SK-N-SH (cell line): ENCODE measurements at regions not wholly inside any gene's neighbourhood (a gene's known extent, or its start where the extent isn't known, plus 50 kb on each side); places are given as distances from the start of the nearest gene placed in this dataset.

Source experiments
- CTCF ChIA-PET: fragments of 300-600, 350-600 bp; formaldehyde crosslinking; extraction: SDS; loops from one replicate; lab custom pipeline; 2021; lab: Yijun Ruan, JAX
- POLR2A ChIA-PET: fragments of 350-600 bp; sonication (Branson Sonifier 250); formaldehyde crosslinking; extraction: SDS; loops from one replicate; lab custom pipeline; 2020; ENCODE audit warnings: antibody characterized with exemption, inconsistent platforms; lab: Yijun Ruan, JAX
- DNase-seq: peaks from one replicate; pipeline ENCODE4 v3.0.0; 2012
- H2AFZ ChIP-seq: fragments of 200-600 bp; sonication (generic); 2 replicates; pipeline ENCODE4 v1.8.1; 2016; ENCODE audit warnings: antibody characterized with exemption, mild to moderate bottlenecking, low read depth
- H3F3A ChIP-seq: fragments of 200-600 bp; sonication (generic); replicated peaks from 2 replicates; pipeline ENCODE3; 2016; ENCODE audit warnings: antibody characterized with exemption, mild to moderate bottlenecking; ENCODE audit not compliant: insufficient read depth
- H3K27ac ChIP-seq, 2 experiments: fragments of 200-500 bp in 1 of 2; fragments of 200-600 bp in 1 of 2; sonication (Bioruptor generic) in 1 of 2; sonication (generic), shearing (Covaris generic) in 1 of 2; 2 replicates each; pipeline versions ENCODE4 v1.5.1 to v1.6.1; 2014 to 2016; ENCODE audit warnings: low read depth in 2 of 2, inconsistent platforms in 1 of 2, low read length in 1 of 2, mild to moderate bottlenecking in 1 of 2, mixed read lengths in 1 of 2
- H3K27me3 ChIP-seq: fragments of 200-600 bp; sonication (generic), shearing (Covaris generic); 2 replicates; pipeline ENCODE4 v1.6.1; 2016; ENCODE audit warnings: mixed run types; ENCODE audit not compliant: insufficient read depth
- H3K36me3 ChIP-seq, 2 experiments: fragments of 200-500 bp in 1 of 2; fragments of 200-600 bp in 1 of 2; sonication (Bioruptor generic) in 1 of 2; sonication (generic) in 1 of 2; replicated peaks in 1 of 2; 2 replicates each; pipeline versions ENCODE3 to v1.5.1; 2014 to 2016; ENCODE audit warnings: low read length in 1 of 2, mild to moderate bottlenecking in 1 of 2; ENCODE audit not compliant: insufficient read depth in 2 of 2, control insufficient read depth in 1 of 2
- H3K4me1 ChIP-seq, 2 experiments: fragments of 200-500 bp in 1 of 2; fragments of 200-600 bp in 1 of 2; sonication (Bioruptor generic) in 1 of 2; sonication (generic), shearing (Covaris generic) in 1 of 2; 2 replicates each; pipeline versions ENCODE4 v1.5.1 to v1.6.1; 2014 to 2016; ENCODE audit warnings: low read depth in 1 of 2, low read length in 1 of 2, mixed run types in 1 of 2; ENCODE audit not compliant: insufficient read depth in 2 of 2, control insufficient read depth in 1 of 2
- H3K4me2 ChIP-seq: fragments of 200-600 bp; sonication (generic), shearing (Covaris generic); 2 replicates; pipeline ENCODE4 v1.6.1; 2017; ENCODE audit warnings: mixed run types
- H3K4me3 ChIP-seq, 2 experiments: fragments of 200-500 bp in 1 of 2; fragments of 200-600 bp in 1 of 2; sonication (Bioruptor generic) in 1 of 2; sonication (generic), shearing (Covaris generic) in 1 of 2; 2 replicates each; pipeline versions ENCODE4 v1.5.1 to v1.8.1; 2014 to 2016; ENCODE audit warnings: low read depth in 2 of 2, inconsistent platforms in 1 of 2, low read length in 1 of 2, mild to moderate bottlenecking in 1 of 2, mixed read lengths in 1 of 2, moderate library complexity in 1 of 2
- H3K79me2 ChIP-seq: fragments of 200-600 bp; sonication (generic); 2 replicates; pipeline ENCODE4 v1.8.1; 2017; ENCODE audit warnings: mild to moderate bottlenecking; ENCODE audit not compliant: insufficient read depth
- H3K9ac ChIP-seq: fragments of 200-600 bp; sonication (generic); 2 replicates; pipeline ENCODE4 v1.6.1; 2017; ENCODE audit warnings: mixed run types
- H3K9me2 ChIP-seq: fragments of 200-600 bp; sonication (generic); 2 replicates; pipeline ENCODE4 v1.6.1; 2017; ENCODE audit warnings: mixed run types
- H3K9me3 ChIP-seq: fragments of 200-600 bp; sonication (generic); 2 replicates; pipeline ENCODE4 v1.6.1; 2017; ENCODE audit warnings: mixed run types, mild to moderate bottlenecking, moderate library complexity
- H4K20me1 ChIP-seq: fragments of 200-600 bp; sonication (generic); 2 replicates; pipeline ENCODE4 v1.6.1; 2017; ENCODE audit warnings: mild to moderate bottlenecking, mixed run types; ENCODE audit not compliant: insufficient read depth
- CHD2 ChIP-seq: fragments of 150-350 bp; IDR thresholded peaks from 2 replicates; pipeline ENCODE4 v1.6.1; 2018; ENCODE audit warnings: low read length; ENCODE audit not compliant: partially characterized antibody
- CTCF ChIP-seq: fragments of 200-600 bp; sonication (generic); IDR thresholded peaks from 2 replicates; pipeline ENCODE4 v1.6.1; 2017; ENCODE audit warnings: antibody characterized with exemption, mild to moderate bottlenecking, moderate library complexity
- ELF1 ChIP-seq: IDR thresholded peaks from 2 replicates; pipeline ENCODE4 v1.4.0; 2012
- EP300 ChIP-seq, 2 experiments: IDR thresholded peaks; 2 replicates each; pipeline versions ENCODE4 v1.4.0 to v1.6.1; 2012; ENCODE audit warnings: borderline replicate concordance in 1 of 2, low read depth in 1 of 2, low read length in 1 of 2
- EZH2phosphoT487 ChIP-seq: fragments of 200-600 bp; sonication (generic); IDR thresholded peaks from 2 replicates; pipeline ENCODE4 v1.6.1; 2017; ENCODE audit warnings: low read depth, mixed run types, mild to moderate bottlenecking, antibody characterized with exemption, moderate library complexity, borderline replicate concordance
- FOSL2 ChIP-seq: IDR thresholded peaks from 2 replicates; pipeline ENCODE4 v1.4.0; 2012; ENCODE audit warnings: low read depth, mild to moderate bottlenecking, moderate library complexity, borderline replicate concordance
- FOXJ3 ChIP-seq: sonication (generic); formaldehyde crosslinking; IDR thresholded peaks from 2 replicates; pipeline ENCODE4 v1.5.1; 2020; ENCODE audit warnings: mild to moderate bottlenecking, missing genetic modification reagents
- FOXM1 ChIP-seq: IDR thresholded peaks from 2 replicates; pipeline ENCODE4 v1.4.0; 2012; ENCODE audit warnings: low read depth, mild to moderate bottlenecking
- GABPA ChIP-seq: IDR thresholded peaks from 2 replicates; pipeline ENCODE4 v1.4.0; 2012; ENCODE audit warnings: low read depth, mild to moderate bottlenecking
- GATA2 ChIP-seq: sonication (generic); formaldehyde crosslinking; IDR thresholded peaks from 2 replicates; pipeline ENCODE4 v1.5.0; 2020; ENCODE audit warnings: mild to moderate bottlenecking, missing genetic modification reagents
- MEF2A ChIP-seq: IDR thresholded peaks from 2 replicates; pipeline ENCODE4 v1.4.0; 2012; ENCODE audit warnings: low read depth, borderline replicate concordance
- MXI1 ChIP-seq: IDR thresholded peaks from 2 replicates; pipeline ENCODE4 v1.6.1; 2012; ENCODE audit warnings: mild to moderate bottlenecking, low read depth, low read length, improper control_type of control experiment
- NFIC ChIP-seq: IDR thresholded peaks from 2 replicates; pipeline ENCODE4 v1.4.0; 2012; ENCODE audit warnings: borderline replicate concordance
- NRF1 ChIP-seq: IDR thresholded peaks from 2 replicates; pipeline ENCODE4 v1.6.1; 2012; ENCODE audit warnings: low read depth, mild to moderate bottlenecking, low read length
- POLR2AphosphoS5 ChIP-seq: IDR thresholded peaks from 2 replicates; pipeline ENCODE4 v1.6.1; 2012; ENCODE audit warnings: low read depth, low read length
- RAD21 ChIP-seq: IDR thresholded peaks from 2 replicates; pipeline ENCODE4 v1.6.1; 2012; ENCODE audit warnings: mild to moderate bottlenecking, low read length
- RCOR1 ChIP-seq: fragments of 150-350 bp; IDR thresholded peaks from 2 replicates; pipeline ENCODE4 v1.6.1; 2017; ENCODE audit warnings: antibody characterized with exemption, low read length
- RFX5 ChIP-seq: IDR thresholded peaks from 2 replicates; pipeline ENCODE4 v1.6.1; 2012; ENCODE audit warnings: mild to moderate bottlenecking, improper control_type of control experiment, low read length
- SMC3 ChIP-seq: IDR thresholded peaks from 2 replicates; pipeline ENCODE4 v1.6.1; 2012; ENCODE audit warnings: low read depth, low read length, improper control_type of control experiment
- TAF1 ChIP-seq: IDR thresholded peaks from 2 replicates; pipeline ENCODE4 v1.6.1; 2012; ENCODE audit warnings: low read depth, mild to moderate bottlenecking, low read length, moderate library complexity, borderline replicate concordance
- TCF12 ChIP-seq: IDR thresholded peaks from 2 replicates; pipeline ENCODE4 v1.4.0; 2012
- USF2 ChIP-seq: fragments of 150-350 bp; IDR thresholded peaks from 2 replicates; pipeline ENCODE4 v1.6.1; 2017; ENCODE audit warnings: antibody characterized with exemption, low read length, low read depth, borderline replicate concordance
- YY1 ChIP-seq: IDR thresholded peaks from 2 replicates; pipeline ENCODE4 v1.4.0; 2012; ENCODE audit warnings: low read depth, mild to moderate bottlenecking
- WGBS: methylation state at CpG from one replicate; pipeline ENCODE4 v1.1.6; 2017; ENCODE audit warnings: low lambda C conversion rate; 5-methylcytosine and 5-hydroxymethylcytosine counted together
- TF ChIP-seq, protein P1 (sequence below): fragments of 150-350 bp; IDR thresholded peaks from 2 replicates; pipeline ENCODE4 v1.6.1; 2016; ENCODE audit warnings: mild to moderate bottlenecking, low read depth, low read length
- TF ChIP-seq, protein P2 (sequence below): IDR thresholded peaks from 2 replicates; pipeline ENCODE4 v1.4.0; 2012; ENCODE audit warnings: low read depth

- H3K27me3 ChIP-seq, result no peaks in the 10 kb centered on the region
- no peak overlapping the region for H3K4me2 ChIP-seq
- ChIA-PET CTCF (interaction anchor here (0.5 kb wide), 1 partner anchor 197 kb away, joined by 3 read pairs; no protein-coding TSS in a partner anchor), POLR2A (no interaction called here)
- WGBS, result 0% methylated on average over 1 of the region's 1 CpG
- no peak overlapping the region for H3K27ac ChIP-seq
- H2AFZ ChIP-seq, result no peak overlapping the region
- no peaks in the 10 kb centered on the region for H4K20me1 ChIP-seq
- DNase-seq, result no peak
- no peaks in the 10 kb centered on the region for H3K4me1 ChIP-seq
- H3K4me3 ChIP-seq, result no peak overlapping the region
- H3F3A ChIP-seq, result no peaks in the 10 kb centered on the region
- TF ChIP-seq EZH2phosphoT487, result no peak
- no peak for TF ChIP-seq CHD2
- TF ChIP-seq MXI1, result no peak
- TF ChIP-seq, protein P1, sequence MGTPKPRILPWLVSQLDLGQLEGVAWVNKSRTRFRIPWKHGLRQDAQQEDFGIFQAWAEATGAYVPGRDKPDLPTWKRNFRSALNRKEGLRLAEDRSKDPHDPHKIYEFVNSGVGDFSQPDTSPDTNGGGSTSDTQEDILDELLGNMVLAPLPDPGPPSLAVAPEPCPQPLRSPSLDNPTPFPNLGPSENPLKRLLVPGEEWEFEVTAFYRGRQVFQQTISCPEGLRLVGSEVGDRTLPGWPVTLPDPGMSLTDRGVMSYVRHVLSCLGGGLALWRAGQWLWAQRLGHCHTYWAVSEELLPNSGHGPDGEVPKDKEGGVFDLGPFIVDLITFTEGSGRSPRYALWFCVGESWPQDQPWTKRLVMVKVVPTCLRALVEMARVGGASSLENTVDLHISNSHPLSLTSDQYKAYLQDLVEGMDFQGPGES, result no peak
- no peak for TF ChIP-seq USF2
- TF ChIP-seq SMC3, result no peak
- TF ChIP-seq EP300 (IDR thresholded peaks at IDR 0.05; ENCODE audit: borderline replicate concordance in 1 of 2, low read depth in 1 of 2, low read length in 1 of 2), result no peak
- TF ChIP-seq RCOR1, result no peak
- no peak for TF ChIP-seq NRF1
- no peak for TF ChIP-seq RFX5
- no peak for TF ChIP-seq FOXM1
- TF ChIP-seq GATA2 (CRISPR knock-in tag), result no peak
- TF ChIP-seq FOSL2, result no peak
- no peak for TF ChIP-seq RAD21
- TF ChIP-seq POLR2AphosphoS5, result no peak
- TF ChIP-seq TCF12, result no peak
- no peak for TF ChIP-seq FOXJ3 (CRISPR knock-in tag)
- H3K9me2 ChIP-seq, result no peaks in the 10 kb centered on the region
- H3K9ac ChIP-seq, result no peak overlapping the region
- H3K79me2 ChIP-seq, result no peaks in the 10 kb centered on the region
- H3K36me3 ChIP-seq, result no peaks in the 10 kb centered on the region
- H3K9me3 ChIP-seq, result no peaks in the 10 kb centered on the region
Measured at GRCh38 chr5:167832609-167833008, 458.8 kb upstream of the WWC1 start.

GRCh38 chr5:167833456-167833855, 458.0 kb upstream of the WWC1 start:
- POLR2A ChIA-PET, result no interaction called here
- CTCF ChIA-PET, result no interaction called here
- TF ChIP-seq TCF12, result no peak
- TF ChIP-seq GABPA, result no peak
- no peak for TF ChIP-seq MEF2A
- no peak for TF ChIP-seq USF2
- no peak for TF ChIP-seq ELF1
- TF ChIP-seq CTCF, result no peak
- TF ChIP-seq FOXM1, result no peak
- TF ChIP-seq, protein P2, sequence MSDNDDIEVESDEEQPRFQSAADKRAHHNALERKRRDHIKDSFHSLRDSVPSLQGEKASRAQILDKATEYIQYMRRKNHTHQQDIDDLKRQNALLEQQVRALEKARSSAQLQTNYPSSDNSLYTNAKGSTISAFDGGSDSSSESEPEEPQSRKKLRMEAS, result no peak
- TF ChIP-seq FOSL2, result no peak
- TF ChIP-seq RFX5, result no peak
- no peak for TF ChIP-seq YY1
- no peak for TF ChIP-seq SMC3
- TF ChIP-seq NRF1, result no peak
- no peak for TF ChIP-seq NFIC
- TF ChIP-seq TAF1, result no peak
- TF ChIP-seq EZH2phosphoT487, result no peak

More at GRCh38 chr5:167833456-167833855, 458.0 kb upstream of the WWC1 start:
- Histone ChIP-seq H3K9me3 (no peaks in the 10 kb centered on the region), H2AFZ (no peak overlapping the region), H3K4me3 (no peak overlapping the region), H4K20me1 (no peaks in the 10 kb centered on the region), H3K4me2 (no peak overlapping the region), H3K9ac (no peak overlapping the region), H3K4me1 (no peaks in the 10 kb centered on the region), H3K9me2 (no peaks in the 10 kb centered on the region), H3K27me3 (no peaks in the 10 kb centered on the region), H3K27ac (no peak overlapping the region), H3K36me3 (no peaks in the 10 kb centered on the region), H3K79me2 (no peaks in the 10 kb centered on the region), H3F3A (no peaks in the 10 kb centered on the region)
- 81% methylated on average over 6 of the region's 6 CpGs for WGBS
- DNase-seq, result no peak
